HEK293 (cell line): ENCODE measurements at regions not wholly inside any gene's neighbourhood (a gene's known extent, or its start where the extent isn't known, plus 50 kb on each side); places are given as distances from the start of the nearest gene placed in this dataset.

Experiments used
- CTCF ChIA-PET: fragments of 350-600 bp; formaldehyde crosslinking; extraction: SDS; loops from one replicate; lab custom pipeline; 2021; ENCODE audit warnings: antibody characterized with exemption; lab: Yijun Ruan, JAX
- POLR2A ChIA-PET: fragments of 300-600 bp; formaldehyde crosslinking; extraction: SDS; loops from one replicate; lab custom pipeline; 2020; ENCODE audit warnings: antibody characterized with exemption, inconsistent platforms; lab: Yijun Ruan, JAX
- H3K27ac ChIP-seq: fragments of 200-500 bp; sonication (Bioruptor generic); 2 replicates; pipeline ENCODE4 v1.5.1; 2014; ENCODE audit warnings: low read depth, low read length, control low read depth, inconsistent platforms; ENCODE audit errors: extremely low read depth
- H3K36me3 ChIP-seq, 2 experiments: fragments of 200-500 bp in 1 of 2; sonication (Bioruptor generic) in 1 of 2; 1 replicate in 1 of 2; 2 replicates in 1 of 2; pipeline ENCODE4 v1.5.1; 2014 to 2017; ENCODE audit warnings: inconsistent platforms in 2 of 2, low read length in 2 of 2; ENCODE audit not compliant: control insufficient read depth in 2 of 2, insufficient read depth in 1 of 2
- H3K4me1 ChIP-seq: fragments of 200-500 bp; sonication (Bioruptor generic); 2 replicates; pipeline ENCODE4 v1.5.1; 2014; ENCODE audit warnings: mild to moderate bottlenecking, low read length, inconsistent platforms; ENCODE audit not compliant: control insufficient read depth, insufficient read depth
- H3K4me3 ChIP-seq: 2 replicates; pipeline ENCODE4 v1.5.1; 2011; ENCODE audit warnings: low read depth, mild to moderate bottlenecking, control low read depth, low read length, moderate library complexity
- H3K9me3 ChIP-seq: fragments of 200-500 bp; sonication (Bioruptor generic); 2 replicates; pipeline ENCODE4 v1.5.1; 2014; ENCODE audit warnings: low read depth, low read length, inconsistent platforms; ENCODE audit not compliant: control insufficient read depth, insufficient read depth
- GLI2 ChIP-seq: fragments of 450-650 bp; formaldehyde crosslinking; IDR thresholded peaks from 2 replicates; pipeline ENCODE4; 2017; ENCODE audit warnings: missing biosample characterization, missing genetic modification characterization, low read depth, borderline replicate concordance
- HOXC10 ChIP-seq: sonication (generic); formaldehyde crosslinking; IDR thresholded peaks from 2 replicates; pipeline ENCODE4 v1.8.1; 2023; ENCODE audit warnings: mild to moderate bottlenecking, missing genetic modification reagents
- KLF1 ChIP-seq: fragments of 450-650 bp; formaldehyde crosslinking; IDR thresholded peaks from 2 replicates; pipeline ENCODE4 v1.5.1; 2016; ENCODE audit warnings: missing biosample characterization, missing genetic modification characterization
- RBAK ChIP-seq: fragments of 450-650 bp; formaldehyde crosslinking; IDR thresholded peaks from 2 replicates; pipeline ENCODE4 v1.5.1; 2016; ENCODE audit warnings: missing biosample characterization, missing genetic modification characterization
- SCRT1 ChIP-seq: fragments of 450-650 bp; formaldehyde crosslinking; IDR thresholded peaks from 2 replicates; pipeline ENCODE4 v1.5.1; 2016; ENCODE audit warnings: missing biosample characterization, missing genetic modification characterization, borderline replicate concordance
- SP7 ChIP-seq: fragments of 450-650 bp; formaldehyde crosslinking; IDR thresholded peaks from 2 replicates; pipeline ENCODE4 v1.5.1; 2016; ENCODE audit warnings: missing biosample characterization, missing genetic modification characterization
- ZBTB44 ChIP-seq: fragments of 450-650 bp; IDR thresholded peaks from 2 replicates; pipeline ENCODE4 v1.5.1; 2018; ENCODE audit warnings: missing biosample characterization, mild to moderate bottlenecking, missing genetic modification characterization
- ZEB2 ChIP-seq: fragments of 450-650 bp; formaldehyde crosslinking; IDR thresholded peaks from 2 replicates; pipeline ENCODE4 v1.5.1; 2016; ENCODE audit warnings: missing biosample characterization, missing genetic modification characterization
- ZNF10 ChIP-seq: fragments of 450-650 bp; formaldehyde crosslinking; IDR thresholded peaks from 2 replicates; pipeline ENCODE4 v1.5.1; 2017; ENCODE audit warnings: missing biosample characterization, missing genetic modification characterization
- ZNF133 ChIP-seq: fragments of 450-650 bp; formaldehyde crosslinking; IDR thresholded peaks from 2 replicates; pipeline ENCODE4 v1.5.1; 2016; ENCODE audit warnings: missing biosample characterization, missing genetic modification characterization
- ZNF248 ChIP-seq: fragments of 450-650 bp; formaldehyde crosslinking; IDR thresholded peaks from 2 replicates; pipeline ENCODE4 v1.5.1; 2017; ENCODE audit warnings: missing biosample characterization, missing genetic modification characterization
- ZNF302 ChIP-seq: fragments of 450-650 bp; formaldehyde crosslinking; IDR thresholded peaks from 2 replicates; pipeline ENCODE4 v1.5.1; 2016; ENCODE audit warnings: missing biosample characterization, missing genetic modification characterization, low read depth
- ZNF324 ChIP-seq: fragments of 450-650 bp; formaldehyde crosslinking; IDR thresholded peaks from 2 replicates; pipeline ENCODE4 v1.5.1; 2016; ENCODE audit warnings: missing biosample characterization, missing genetic modification characterization
- ZNF48 ChIP-seq: fragments of 450-650 bp; formaldehyde crosslinking; IDR thresholded peaks from 2 replicates; pipeline ENCODE4 v1.5.1; 2016; ENCODE audit warnings: missing biosample characterization, missing genetic modification characterization
- ZNF514 ChIP-seq: fragments of 450-650 bp; formaldehyde crosslinking; IDR thresholded peaks from 2 replicates; pipeline ENCODE4 v1.5.1; 2016; ENCODE audit warnings: missing biosample characterization, missing genetic modification characterization
- ZNF623 ChIP-seq: fragments of 450-650 bp; formaldehyde crosslinking; IDR thresholded peaks from 2 replicates; pipeline ENCODE4 v1.5.1; 2016; ENCODE audit warnings: missing biosample characterization, missing genetic modification characterization
- ZNF624 ChIP-seq: fragments of 450-650 bp; formaldehyde crosslinking; IDR thresholded peaks from 2 replicates; pipeline ENCODE4 v1.5.1; 2017; ENCODE audit warnings: missing biosample characterization, missing genetic modification characterization
- ZNF626 ChIP-seq: fragments of 450-650 bp; sonication (Bioruptor Pico); formaldehyde crosslinking; IDR thresholded peaks from 2 replicates; pipeline ENCODE4 v1.5.1; 2018; ENCODE audit warnings: missing biosample characterization, missing genetic modification characterization, inconsistent platforms
- ZNF701 ChIP-seq: fragments of 450-650 bp; formaldehyde crosslinking; IDR thresholded peaks from 2 replicates; pipeline ENCODE4 v1.5.1; 2016; ENCODE audit warnings: missing biosample characterization, missing genetic modification characterization
- ZNF704 ChIP-seq: fragments of 450-650 bp; formaldehyde crosslinking; IDR thresholded peaks from 2 replicates; pipeline ENCODE4 v1.5.1; 2016; ENCODE audit warnings: missing biosample characterization, missing genetic modification characterization
- ZNF777 ChIP-seq: fragments of 450-650 bp; formaldehyde crosslinking; IDR thresholded peaks from 2 replicates; pipeline ENCODE4 v1.5.1; 2017; ENCODE audit warnings: missing biosample characterization, missing genetic modification characterization, borderline replicate concordance
- ZNF792 ChIP-seq: fragments of 450-650 bp; formaldehyde crosslinking; IDR thresholded peaks from 2 replicates; pipeline ENCODE4 v1.5.1; 2016; ENCODE audit warnings: missing biosample characterization, missing genetic modification characterization
- ZNF837 ChIP-seq: fragments of 450-650 bp; formaldehyde crosslinking; IDR thresholded peaks from 2 replicates; pipeline ENCODE4 v1.5.1; 2016; ENCODE audit warnings: missing biosample characterization, missing genetic modification characterization
- ZNF843 ChIP-seq: fragments of 450-650 bp; formaldehyde crosslinking; IDR thresholded peaks from 2 replicates; pipeline ENCODE4 v1.5.1; 2016; ENCODE audit warnings: missing biosample characterization, missing genetic modification characterization
- ZSCAN30 ChIP-seq: fragments of 450-650 bp; IDR thresholded peaks from 2 replicates; pipeline ENCODE4 v1.5.1; 2018; ENCODE audit warnings: missing biosample characterization, mild to moderate bottlenecking, missing genetic modification characterization, moderate library complexity
- TF ChIP-seq, protein P1 (sequence below): fragments of 450-650 bp; formaldehyde crosslinking; IDR thresholded peaks from 2 replicates; pipeline ENCODE4 v1.5.1; 2016; ENCODE audit warnings: missing biosample characterization, missing genetic modification characterization
- TF ChIP-seq, protein P2 (sequence below): fragments of 450-650 bp; formaldehyde crosslinking; IDR thresholded peaks from 2 replicates; pipeline ENCODE4 v1.5.1; 2017; ENCODE audit warnings: missing biosample characterization, missing genetic modification characterization
- TF ChIP-seq, protein P3 (sequence below): fragments of 450-650 bp; formaldehyde crosslinking; IDR thresholded peaks from 2 replicates; pipeline ENCODE4 v1.5.1; 2016; ENCODE audit warnings: missing biosample characterization, missing genetic modification characterization

GRCh38 chr1:196060539-196060938 lies 547.7 kb downstream of the KCNT2 start (continued):
- TF ChIP-seq ZNF704 (tag by site-specific recombination) (no peak), ZNF133 (tag by site-specific recombination) (no peak)
- TF ChIP-seq, all 188 proteins: peak for 0

DNA sequence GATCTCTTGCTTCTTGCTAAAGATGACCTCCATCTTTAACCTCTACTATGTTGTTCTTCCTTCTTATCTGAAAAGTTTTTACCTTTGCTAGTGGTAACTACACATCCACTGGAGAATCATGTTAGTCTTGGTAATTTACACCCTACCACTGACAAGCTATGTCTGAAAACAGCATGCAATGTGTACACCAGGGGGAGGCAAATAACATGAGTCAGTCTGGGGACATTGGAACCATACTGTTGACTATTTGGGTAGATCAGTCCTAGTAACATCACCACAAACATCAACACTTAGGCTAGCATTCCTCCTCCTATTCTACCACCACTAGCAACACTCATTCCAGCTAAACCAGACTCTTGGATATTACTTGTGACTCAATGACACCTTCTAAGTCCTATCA lies 549.0 kb downstream of the KCNT2 start:
- H3K36me3 ChIP-seq, result no peaks in the 10 kb centered on the region
- no peaks in the 10 kb centered on the region for H3K4me1 ChIP-seq
- no peak overlapping the region for H3K27ac ChIP-seq
- CTCF ChIA-PET, result no interaction called here
- POLR2A ChIA-PET, result no interaction called here
- H3K9me3 ChIP-seq, result no peaks in the 10 kb centered on the region
- no peak for TF ChIP-seq RBAK (tag by site-specific recombination)
- TF ChIP-seq SP7, result no peak
- TF ChIP-seq ZNF302 (tag by site-specific recombination), result no peak
- TF ChIP-seq ZNF792, result no peak
- TF ChIP-seq, protein P1, sequence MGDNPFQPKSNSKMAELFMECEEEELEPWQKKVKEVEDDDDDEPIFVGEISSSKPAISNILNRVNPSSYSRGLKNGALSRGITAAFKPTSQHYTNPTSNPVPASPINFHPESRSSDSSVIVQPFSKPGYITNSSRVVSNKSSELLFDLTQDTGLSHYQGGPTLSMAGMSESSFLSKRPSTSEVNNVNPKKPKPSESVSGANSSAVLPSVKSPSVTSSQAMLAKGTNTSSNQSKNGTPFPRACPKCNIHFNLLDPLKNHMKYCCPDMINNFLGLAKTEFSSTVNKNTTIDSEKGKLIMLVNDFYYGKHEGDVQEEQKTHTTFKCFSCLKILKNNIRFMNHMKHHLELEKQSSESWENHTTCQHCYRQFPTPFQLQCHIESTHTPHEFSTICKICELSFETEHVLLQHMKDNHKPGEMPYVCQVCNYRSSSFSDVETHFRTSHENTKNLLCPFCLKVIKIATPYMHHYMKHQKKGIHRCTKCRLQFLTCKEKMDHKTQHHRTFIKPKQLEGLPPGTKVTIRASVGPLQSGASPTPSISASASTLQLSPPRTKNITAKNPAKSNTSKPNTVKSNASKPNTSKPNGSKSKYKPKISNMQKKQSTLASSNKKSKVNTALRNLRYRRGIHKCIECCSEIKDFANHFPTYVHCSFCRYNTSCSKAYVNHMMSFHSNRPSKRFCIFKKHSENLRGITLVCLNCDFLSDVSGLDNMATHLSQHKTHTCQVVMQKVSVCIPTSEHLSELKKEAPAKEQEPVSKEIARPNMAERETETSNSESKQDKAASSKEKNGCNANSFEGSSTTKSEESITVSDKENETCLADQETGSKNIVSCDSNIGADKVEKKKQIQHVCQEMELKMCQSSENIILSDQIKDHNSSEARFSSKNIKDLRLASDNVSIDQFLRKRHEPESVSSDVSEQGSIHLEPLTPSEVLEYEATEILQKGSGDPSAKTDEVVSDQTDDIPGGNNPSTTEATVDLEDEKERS (tag by site-specific recombination), result no peak
- TF ChIP-seq ZEB2, result no peak
- no peak for TF ChIP-seq ZSCAN30 (tag by site-specific recombination)
- no peak for TF ChIP-seq ZNF324 (tag by site-specific recombination)
- no peak for TF ChIP-seq ZNF701
- no peak for TF ChIP-seq ZBTB44 (tag by site-specific recombination)
- no peak for TF ChIP-seq ZNF514 (tag by site-specific recombination)
- no peak for TF ChIP-seq ZNF48 (tag by site-specific recombination)
- TF ChIP-seq KLF1, result no peak
- TF ChIP-seq SCRT1 (tag by site-specific recombination), result no peak
- H3K4me3 ChIP-seq, result no peak overlapping the region

DNA sequence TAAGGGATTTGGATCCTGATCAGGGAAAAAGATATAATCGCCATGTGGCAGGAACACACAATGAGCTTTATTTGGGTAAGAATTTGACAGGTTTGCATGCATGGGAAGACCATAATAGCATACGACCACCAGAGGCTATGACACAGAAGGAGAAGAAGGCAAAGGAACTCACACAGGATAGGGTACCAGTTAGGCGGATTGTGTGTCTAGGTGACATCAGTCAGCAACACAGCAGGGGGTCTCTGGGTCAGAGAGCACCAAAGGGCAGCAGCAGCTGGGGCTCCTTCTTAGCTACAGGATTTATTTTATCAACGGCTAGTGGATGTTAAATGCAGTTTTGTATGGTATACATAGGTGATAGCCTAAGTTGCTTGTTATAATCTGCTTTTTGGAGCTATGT lies 551.3 kb downstream of the KCNT2 start:
- Histone ChIP-seq H3K4me1 (no peaks in the 10 kb centered on the region), H3K9me3 (no peaks in the 10 kb centered on the region), H3K36me3 (no peaks in the 10 kb centered on the region), H3K27ac (no peak overlapping the region), H3K4me3 (no peak overlapping the region)
- ChIA-PET POLR2A (no interaction called here), CTCF (no interaction called here)
- TF ChIP-seq ZNF10 (tag by site-specific recombination) (no peak), ZNF837 (tag by site-specific recombination) (no peak), ZNF843 (tag by site-specific recombination) (no peak), ZNF626 (tag by site-specific recombination) (no peak), RBAK (tag by site-specific recombination) (no peak), ZNF623 (tag by site-specific recombination) (no peak), GLI2 (tag by site-specific recombination) (no peak), ZNF777 (no peak), ZNF248 (tag by site-specific recombination) (no peak), ZNF624 (tag by site-specific recombination) (no peak), HOXC10 (CRISPR knock-in tag) (no peak)
- TF ChIP-seq, protein P2, sequence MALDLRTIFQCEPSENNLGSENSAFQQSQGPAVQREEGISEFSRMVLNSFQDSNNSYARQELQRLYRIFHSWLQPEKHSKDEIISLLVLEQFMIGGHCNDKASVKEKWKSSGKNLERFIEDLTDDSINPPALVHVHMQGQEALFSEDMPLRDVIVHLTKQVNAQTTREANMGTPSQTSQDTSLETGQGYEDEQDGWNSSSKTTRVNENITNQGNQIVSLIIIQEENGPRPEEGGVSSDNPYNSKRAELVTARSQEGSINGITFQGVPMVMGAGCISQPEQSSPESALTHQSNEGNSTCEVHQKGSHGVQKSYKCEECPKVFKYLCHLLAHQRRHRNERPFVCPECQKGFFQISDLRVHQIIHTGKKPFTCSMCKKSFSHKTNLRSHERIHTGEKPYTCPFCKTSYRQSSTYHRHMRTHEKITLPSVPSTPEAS (tag by site-specific recombination), result no peak
- TF ChIP-seq, protein P3, sequence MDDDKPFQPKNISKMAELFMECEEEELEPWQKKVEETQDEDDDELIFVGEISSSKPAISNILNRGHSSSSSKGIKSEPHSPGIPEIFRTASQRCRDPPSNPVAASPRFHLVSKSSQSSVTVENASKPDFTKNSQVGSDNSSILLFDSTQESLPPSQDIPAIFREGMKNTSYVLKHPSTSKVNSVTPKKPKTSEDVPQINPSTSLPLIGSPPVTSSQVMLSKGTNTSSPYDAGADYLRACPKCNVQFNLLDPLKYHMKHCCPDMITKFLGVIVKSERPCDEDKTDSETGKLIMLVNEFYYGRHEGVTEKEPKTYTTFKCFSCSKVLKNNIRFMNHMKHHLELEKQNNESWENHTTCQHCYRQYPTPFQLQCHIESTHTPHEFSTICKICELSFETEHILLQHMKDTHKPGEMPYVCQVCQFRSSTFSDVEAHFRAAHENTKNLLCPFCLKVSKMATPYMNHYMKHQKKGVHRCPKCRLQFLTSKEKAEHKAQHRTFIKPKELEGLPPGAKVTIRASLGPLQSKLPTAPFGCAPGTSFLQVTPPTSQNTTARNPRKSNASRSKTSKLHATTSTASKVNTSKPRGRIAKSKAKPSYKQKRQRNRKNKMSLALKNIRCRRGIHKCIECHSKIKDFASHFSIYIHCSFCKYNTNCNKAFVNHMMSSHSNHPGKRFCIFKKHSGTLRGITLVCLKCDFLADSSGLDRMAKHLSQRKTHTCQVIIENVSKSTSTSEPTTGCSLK (tag by site-specific recombination), result no peak
